ENCODE measurements at regions not wholly inside any gene's neighbourhood (a gene's known extent, or its start where the extent isn't known, plus 50 kb on each side); places are given as distances from the start of the nearest gene placed in this dataset.

GRCh38 chr14:43200519-43200918 lies 1306.6 kb downstream of the FSCB start:
- TF ChIP-seq CTCF (IDR thresholded peaks at IDR 0.05; ENCODE audit: low read depth, low read length), result no peak
- H3K4me3 ChIP-seq (replicated peaks in 1 of 2; ENCODE audit: low read depth in 2 of 2, low read length in 2 of 2), result no peak overlapping the region
- no peak for DNase-seq (ENCODE audit: low read depth in 2 of 2)

GRCh38 chr14:43198465-43198864 lies 1308.6 kb downstream of the FSCB start:
- H3K4me3 ChIP-seq (replicated peaks in 1 of 2; ENCODE audit: low read depth in 2 of 2, low read length in 2 of 2), result no peak overlapping the region
- no peak for DNase-seq (ENCODE audit: low read depth in 2 of 2)
- TF ChIP-seq CTCF (IDR thresholded peaks at IDR 0.05; ENCODE audit: low read depth, low read length), result no peak

- H3K4me3 ChIP-seq (replicated peaks in 1 of 2; ENCODE audit: low read depth in 2 of 2, low read length in 2 of 2), result no peak overlapping the region
- TF ChIP-seq CTCF (IDR thresholded peaks at IDR 0.05; ENCODE audit: low read depth, low read length), result no peak
- DNase-seq (ENCODE audit: low read depth in 2 of 2), result no peak
Measured at GRCh38 chr14:43184540-43184939, 1322.5 kb downstream of the FSCB start.

GRCh38 chr14:43183916-43184315 lies 1323.2 kb downstream of the FSCB start:
- H3K4me3 ChIP-seq (replicated peaks in 1 of 2; ENCODE audit: low read depth in 2 of 2, low read length in 2 of 2), result no peak overlapping the region
- DNase-seq (ENCODE audit: low read depth in 2 of 2), result no peak
- TF ChIP-seq CTCF (IDR thresholded peaks at IDR 0.05; ENCODE audit: low read depth, low read length), result no peak

- no peak for TF ChIP-seq CTCF (IDR thresholded peaks at IDR 0.05; ENCODE audit: low read depth, low read length)
- H3K4me3 ChIP-seq (replicated peaks in 1 of 2; ENCODE audit: low read depth in 2 of 2, low read length in 2 of 2), result no peak overlapping the region
- DNase-seq (ENCODE audit: low read depth in 2 of 2), result no peak
Measured at GRCh38 chr14:43175896-43176295, 1331.2 kb downstream of the FSCB start.

GRCh38 chr14:43172899-43173548 lies 1334.1 kb downstream of the FSCB start:
- DNase-seq (ENCODE audit: low read depth in 2 of 2), result no peak
- TF ChIP-seq CTCF (IDR thresholded peaks at IDR 0.05; ENCODE audit: low read depth, low read length), result no peak
- H3K4me3 ChIP-seq (replicated peaks in 1 of 2; ENCODE audit: low read depth in 2 of 2, low read length in 2 of 2), result no peak overlapping the region

GRCh38 chr14:43169722-43170121 lies 1337.4 kb downstream of the FSCB start:
- no peak overlapping the region for H3K4me3 ChIP-seq (replicated peaks in 1 of 2; ENCODE audit: low read depth in 2 of 2, low read length in 2 of 2)
- no peak for DNase-seq (ENCODE audit: low read depth in 2 of 2)
- no peak for TF ChIP-seq CTCF (IDR thresholded peaks at IDR 0.05; ENCODE audit: low read depth, low read length)
